Choroid plexus epithelial cell (primary cell): ENCODE measurements at regions not wholly inside any gene's neighbourhood (a gene's known extent, or its start where the extent isn't known, plus 50 kb on each side); places are given as distances from the start of the nearest gene placed in this dataset.
"Not testable (repeated sequence)": the region's sequence is repeated elsewhere in the genome, so short reads cannot be mapped to it uniquely, and the experiment has no call there.

Experiments
- DNase-seq: peaks from one replicate; pipeline ENCODE4 v3.0.0-alpha.2; 2010; ENCODE audit warnings: low read depth
- H3K4me3 ChIP-seq: 2 replicates; pipeline ENCODE4 v1.5.1; 2011; ENCODE audit warnings: low read depth, mild to moderate bottlenecking, control low read depth, low read length, moderate library complexity
- TF ChIP-seq, protein P1 (sequence below): conservative IDR thresholded peaks from 2 replicates; pipeline ENCODE4 v1.5.1; 2011; ENCODE audit warnings: low read depth, mild to moderate bottlenecking, control low read depth, inconsistent platforms, low read length, moderate library complexity

DNA sequence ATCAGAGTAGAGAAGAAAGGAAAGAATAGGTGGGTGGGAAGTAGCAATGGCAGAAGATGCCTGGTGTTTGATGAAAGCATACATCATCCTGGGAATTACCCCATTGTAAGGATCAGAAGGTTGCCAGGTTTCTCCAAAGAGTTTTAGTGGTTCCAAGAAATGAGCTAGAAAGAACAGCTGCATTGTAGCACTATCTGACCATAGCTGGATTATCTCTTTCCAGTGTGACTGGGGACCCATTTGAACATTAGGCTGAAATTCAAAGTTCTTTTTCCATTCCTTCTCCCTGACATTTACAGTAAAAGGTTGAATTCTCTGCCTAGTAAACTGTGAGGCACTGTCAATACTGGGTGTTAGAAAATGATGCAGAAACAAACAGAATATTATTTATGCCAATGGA lies 244.4 kb downstream of the GALC start:
- TF ChIP-seq, protein P1, sequence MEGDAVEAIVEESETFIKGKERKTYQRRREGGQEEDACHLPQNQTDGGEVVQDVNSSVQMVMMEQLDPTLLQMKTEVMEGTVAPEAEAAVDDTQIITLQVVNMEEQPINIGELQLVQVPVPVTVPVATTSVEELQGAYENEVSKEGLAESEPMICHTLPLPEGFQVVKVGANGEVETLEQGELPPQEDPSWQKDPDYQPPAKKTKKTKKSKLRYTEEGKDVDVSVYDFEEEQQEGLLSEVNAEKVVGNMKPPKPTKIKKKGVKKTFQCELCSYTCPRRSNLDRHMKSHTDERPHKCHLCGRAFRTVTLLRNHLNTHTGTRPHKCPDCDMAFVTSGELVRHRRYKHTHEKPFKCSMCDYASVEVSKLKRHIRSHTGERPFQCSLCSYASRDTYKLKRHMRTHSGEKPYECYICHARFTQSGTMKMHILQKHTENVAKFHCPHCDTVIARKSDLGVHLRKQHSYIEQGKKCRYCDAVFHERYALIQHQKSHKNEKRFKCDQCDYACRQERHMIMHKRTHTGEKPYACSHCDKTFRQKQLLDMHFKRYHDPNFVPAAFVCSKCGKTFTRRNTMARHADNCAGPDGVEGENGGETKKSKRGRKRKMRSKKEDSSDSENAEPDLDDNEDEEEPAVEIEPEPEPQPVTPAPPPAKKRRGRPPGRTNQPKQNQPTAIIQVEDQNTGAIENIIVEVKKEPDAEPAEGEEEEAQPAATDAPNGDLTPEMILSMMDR: no peak
- no peak overlapping the region for H3K4me3 ChIP-seq
- DNase-seq: no peak

DNA sequence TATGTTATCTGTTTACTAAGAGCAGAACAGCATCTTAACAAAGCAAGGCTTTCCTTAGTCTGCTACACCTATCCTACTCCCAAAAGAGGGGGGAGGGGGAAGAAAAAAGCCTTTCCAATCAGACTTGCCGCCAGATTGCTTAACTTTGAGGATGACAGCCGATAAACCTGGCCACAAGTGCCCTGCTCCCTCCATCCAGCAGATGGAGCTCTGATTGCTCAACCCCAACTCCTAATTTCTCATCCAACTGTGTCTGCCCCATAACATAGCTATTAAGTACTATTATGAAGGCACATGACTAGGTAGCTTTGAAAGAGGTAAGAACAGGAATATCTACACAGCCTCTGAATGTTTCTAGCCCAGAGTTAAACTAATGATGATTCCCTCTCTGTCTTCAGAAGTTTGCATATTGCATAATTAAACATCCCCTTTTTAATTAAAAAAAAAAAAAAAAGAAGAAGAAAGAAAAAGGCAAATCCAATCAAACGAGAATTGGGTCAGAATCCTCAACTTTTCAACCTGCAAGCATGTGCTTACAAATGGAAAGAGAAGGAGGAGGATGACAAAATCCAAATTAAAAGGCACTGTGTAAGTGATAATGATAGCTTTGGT lies 247.4 kb downstream of the GALC start:
- TF ChIP-seq, protein P1: peak; percentile 53
- DNase-seq: peak; percentile 23

DNA sequence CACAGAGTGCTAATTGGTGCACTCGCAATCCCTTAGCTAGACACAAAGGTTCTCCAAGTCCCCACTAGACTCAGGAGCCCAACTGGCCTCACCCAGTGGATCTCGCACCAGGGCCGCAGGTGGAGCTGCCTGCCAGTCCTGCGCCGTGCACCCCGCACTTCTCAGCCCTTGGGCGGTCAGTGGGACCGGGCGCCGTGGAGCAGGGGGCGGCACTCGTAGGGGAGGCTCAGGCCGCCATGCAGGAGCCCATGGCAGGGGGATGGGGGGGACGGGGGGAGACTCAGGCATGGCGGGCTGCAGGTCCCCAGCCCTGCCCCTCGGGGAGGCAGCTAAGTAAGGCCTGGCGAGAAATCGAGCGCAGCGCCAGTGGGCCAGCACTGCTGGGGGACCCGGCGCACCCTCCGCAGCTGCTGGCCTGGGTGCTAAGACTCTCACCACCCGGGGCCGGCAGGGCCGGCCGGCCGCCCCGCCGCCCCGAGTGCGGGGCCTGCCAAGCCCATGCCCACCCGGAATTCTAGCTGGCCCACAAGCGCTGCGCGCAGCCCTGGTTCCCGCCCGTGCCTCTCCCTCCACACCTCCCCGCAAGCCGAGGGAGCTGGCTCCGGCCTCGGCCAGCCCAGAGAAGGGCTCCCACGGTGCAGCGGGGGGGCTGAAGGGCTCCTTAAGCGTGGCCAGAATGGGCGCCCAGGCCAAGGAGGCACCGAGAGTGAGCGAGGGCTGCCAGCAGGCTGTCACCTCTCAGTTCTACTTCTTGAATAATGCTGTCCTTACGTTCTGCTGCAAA lies 258.2 kb downstream of the GALC start:
- not testable (repeated sequence) for H3K4me3 ChIP-seq, DNase-seq

More for the DNA sequence above, 247.4 kb downstream of the GALC start:
- no peak overlapping the region for H3K4me3 ChIP-seq

DNA sequence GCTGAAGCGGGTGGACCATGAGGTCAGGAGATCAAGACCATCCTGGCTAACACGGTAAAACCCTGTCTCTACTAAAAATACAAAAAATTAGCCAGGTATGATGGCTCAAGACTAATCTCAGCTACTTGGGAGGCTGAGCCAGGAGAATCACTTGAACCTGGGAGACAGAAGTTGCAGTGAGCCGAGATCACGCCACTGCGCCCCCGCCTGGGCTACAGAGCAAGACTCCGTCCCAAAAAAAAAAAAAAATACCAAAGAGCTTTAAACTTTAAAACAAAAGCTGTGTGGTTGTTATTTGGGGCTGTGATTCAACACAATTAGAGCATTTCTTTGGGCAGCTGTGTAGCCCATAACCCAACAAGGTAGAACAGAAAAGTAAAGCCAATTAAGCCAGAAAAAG lies 259.9 kb downstream of the GALC start:
- H3K4me3 ChIP-seq, DNase-seq: not testable (repeated sequence)

DNA sequence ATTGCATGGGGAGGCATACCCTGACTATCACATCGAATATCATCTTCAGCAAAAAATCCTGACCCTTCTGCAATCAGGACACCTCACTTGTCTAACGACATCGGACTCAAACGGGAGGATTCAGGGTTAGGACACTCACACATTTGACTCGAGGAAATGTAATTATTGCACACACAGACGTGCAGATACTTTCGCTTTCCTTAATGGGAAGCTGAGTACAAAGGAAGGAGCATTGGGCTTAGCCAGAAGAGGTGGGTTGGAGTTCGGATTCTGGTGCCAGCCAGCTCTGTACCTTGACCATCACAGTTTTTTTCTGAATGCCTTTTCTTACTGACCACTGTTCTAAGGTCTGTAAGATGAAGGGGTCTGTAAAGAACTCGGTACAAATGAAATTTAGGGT lies 260.4 kb downstream of the GALC start:
- no peak for DNase-seq
- TF ChIP-seq, protein P1: no peak
- H3K4me3 ChIP-seq: no peak overlapping the region

DNA sequence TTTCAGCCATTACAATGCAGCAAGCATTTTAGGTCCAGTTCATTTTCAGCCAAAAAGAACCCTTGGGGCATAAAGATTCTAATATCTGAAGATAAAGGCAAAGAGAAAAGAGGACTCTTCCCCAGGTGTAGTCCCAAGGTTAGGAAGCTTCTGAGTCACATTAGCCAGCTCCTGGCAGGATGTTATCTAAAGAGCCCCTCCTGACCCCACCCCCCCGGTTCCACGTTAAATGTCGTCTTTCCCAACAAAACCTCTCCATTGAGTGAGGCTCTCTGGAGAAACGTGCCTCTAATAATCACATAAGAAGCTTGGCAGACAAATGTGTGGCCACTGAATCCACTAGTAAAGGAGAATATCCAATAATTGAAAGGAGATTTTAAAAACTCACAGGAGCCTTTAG lies 267.7 kb downstream of the GALC start:
- no peak for DNase-seq
- TF ChIP-seq, protein P1: no peak
- no peak overlapping the region for H3K4me3 ChIP-seq

DNA sequence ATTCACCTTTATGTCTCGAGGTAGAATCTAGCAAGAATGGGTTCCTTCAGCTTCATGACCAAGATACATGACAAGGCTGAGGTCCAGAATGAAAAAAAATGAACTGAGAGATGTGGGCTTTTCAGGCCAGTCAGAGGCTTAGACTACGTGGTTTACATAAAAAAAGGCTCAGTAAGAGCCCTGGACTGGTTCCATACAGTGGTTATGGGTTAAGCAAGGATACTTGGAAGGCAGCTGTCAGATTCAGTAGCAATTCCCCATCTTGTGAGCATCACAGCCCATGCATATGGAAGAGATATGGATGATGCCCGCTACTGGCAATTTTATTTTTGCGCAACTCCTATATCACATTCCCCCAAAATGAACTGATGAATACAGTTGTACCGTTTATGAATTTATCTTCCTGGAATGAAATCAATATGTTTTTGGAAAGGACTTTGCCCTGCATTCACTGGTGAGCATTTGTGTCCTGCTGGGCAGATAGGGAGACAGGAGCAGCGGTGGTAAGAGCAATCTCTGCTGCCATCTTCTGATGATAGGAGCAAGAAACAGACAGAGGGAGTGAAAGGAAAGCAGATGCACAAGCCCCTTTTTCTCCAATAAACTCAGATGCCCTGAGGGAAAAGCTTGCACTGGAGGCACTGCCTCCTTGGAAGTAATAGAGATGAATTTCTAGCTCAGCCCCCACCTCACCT lies 280.4 kb downstream of the GALC start:
- H3K4me3 ChIP-seq: no peak overlapping the region
- DNase-seq: no peak
- TF ChIP-seq, protein P1: no peak
